Astrocyte of the spinal cord (primary cell): ENCODE measurements at regions not wholly inside any gene's neighbourhood (a gene's known extent, or its start where the extent isn't known, plus 50 kb on each side); places are given as distances from the start of the nearest gene placed in this dataset.

ENCODE experiments used
- DNase-seq: peaks from one replicate; pipeline ENCODE4 v3.0.0; 2011; ENCODE audit warnings: low read depth, low spot score
- H3K4me3 ChIP-seq: 2 replicates; pipeline ENCODE4 v1.5.1; 2011; ENCODE audit warnings: low read depth, mild to moderate bottlenecking, low read length, moderate library complexity
- in situ Hi-C: cut with HindIII; loops from 2 replicates; pipeline ENCODE4 v1.10.0; 2017; ENCODE audit warnings: low sequenced_read_pairs
- TF ChIP-seq, protein P1 (sequence below): IDR thresholded peaks from 2 replicates; pipeline ENCODE4 v1.5.1; 2012; ENCODE audit warnings: low read depth, mild to moderate bottlenecking, low read length, inconsistent platforms

DNA sequence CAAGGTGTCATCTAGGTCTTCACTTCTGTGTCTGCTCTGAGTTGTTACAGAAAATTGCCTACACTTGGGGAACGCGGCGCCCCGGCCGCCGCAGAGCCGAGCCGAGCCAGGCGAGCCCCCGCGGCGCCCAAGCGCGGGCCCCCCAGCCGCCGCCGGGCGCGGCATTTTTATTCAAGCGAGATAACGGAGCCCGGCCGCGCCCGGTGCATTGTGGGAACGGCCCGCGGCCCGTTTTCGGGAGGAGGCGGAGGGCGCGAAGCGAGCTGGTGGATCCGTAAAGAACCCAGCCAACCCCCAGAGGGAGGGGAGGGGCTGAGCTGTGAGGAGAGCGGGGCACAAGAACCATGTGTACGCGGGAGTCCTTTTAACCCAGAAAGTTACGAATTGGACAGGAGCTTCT is 191.8 kb downstream of the FTCDNL1 start:
- peak; percentile 38 for DNase-seq
- H3K4me3 ChIP-seq = peak overlapping the region; percentile 16
- in situ Hi-C loops = no loop called here
- TF ChIP-seq, protein P1, sequence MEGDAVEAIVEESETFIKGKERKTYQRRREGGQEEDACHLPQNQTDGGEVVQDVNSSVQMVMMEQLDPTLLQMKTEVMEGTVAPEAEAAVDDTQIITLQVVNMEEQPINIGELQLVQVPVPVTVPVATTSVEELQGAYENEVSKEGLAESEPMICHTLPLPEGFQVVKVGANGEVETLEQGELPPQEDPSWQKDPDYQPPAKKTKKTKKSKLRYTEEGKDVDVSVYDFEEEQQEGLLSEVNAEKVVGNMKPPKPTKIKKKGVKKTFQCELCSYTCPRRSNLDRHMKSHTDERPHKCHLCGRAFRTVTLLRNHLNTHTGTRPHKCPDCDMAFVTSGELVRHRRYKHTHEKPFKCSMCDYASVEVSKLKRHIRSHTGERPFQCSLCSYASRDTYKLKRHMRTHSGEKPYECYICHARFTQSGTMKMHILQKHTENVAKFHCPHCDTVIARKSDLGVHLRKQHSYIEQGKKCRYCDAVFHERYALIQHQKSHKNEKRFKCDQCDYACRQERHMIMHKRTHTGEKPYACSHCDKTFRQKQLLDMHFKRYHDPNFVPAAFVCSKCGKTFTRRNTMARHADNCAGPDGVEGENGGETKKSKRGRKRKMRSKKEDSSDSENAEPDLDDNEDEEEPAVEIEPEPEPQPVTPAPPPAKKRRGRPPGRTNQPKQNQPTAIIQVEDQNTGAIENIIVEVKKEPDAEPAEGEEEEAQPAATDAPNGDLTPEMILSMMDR = no peak

DNA sequence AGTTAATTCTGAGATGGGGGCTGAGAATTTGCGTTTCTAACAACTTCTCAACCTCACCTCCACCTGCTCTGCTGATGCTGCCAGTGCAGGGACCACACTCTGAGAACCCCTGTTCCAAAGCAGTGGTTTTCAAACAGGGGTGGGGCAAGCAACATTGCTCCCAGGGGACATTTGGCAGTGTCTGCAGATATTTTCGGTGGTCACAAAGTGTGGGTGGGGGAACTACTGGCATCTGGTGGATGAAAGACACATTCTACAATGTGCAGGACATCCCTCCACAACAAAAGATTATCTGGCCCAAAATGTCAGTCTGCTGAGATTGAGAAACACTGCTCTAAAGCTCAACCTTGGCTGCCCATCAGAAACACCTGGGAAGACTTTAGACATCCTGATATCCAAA is 188.7 kb upstream of the SATB2 start:
- in situ Hi-C loops = no loop called here

DNA sequence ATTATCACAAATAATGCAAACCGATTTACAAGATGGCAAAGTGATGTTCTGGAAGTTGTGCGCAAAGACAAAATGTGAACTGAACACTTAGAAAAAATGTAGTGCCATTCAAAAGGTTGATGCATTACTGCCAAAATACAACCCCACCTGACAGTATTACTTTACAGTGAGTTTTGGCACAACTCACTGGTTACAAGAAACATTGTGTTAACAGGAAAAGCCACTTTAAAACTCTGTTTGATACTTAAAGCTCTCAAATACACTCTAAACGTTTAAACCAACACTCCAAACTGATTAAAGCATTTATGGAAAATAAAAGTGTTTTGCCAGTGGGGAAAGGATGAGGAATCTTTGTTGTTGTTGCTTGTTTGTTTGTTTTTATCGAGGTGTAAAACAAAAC is 173.4 kb upstream of the SATB2 start:
- in situ Hi-C loops = no loop called here
- H3K4me3 ChIP-seq = no peak overlapping the region
- TF ChIP-seq, protein P1 = no peak
- no peak for DNase-seq

More for the DNA sequence above, 188.7 kb upstream of the SATB2 start:
- DNase-seq = no peak
- no peak overlapping the region for H3K4me3 ChIP-seq
- TF ChIP-seq, protein P1 = no peak

DNA sequence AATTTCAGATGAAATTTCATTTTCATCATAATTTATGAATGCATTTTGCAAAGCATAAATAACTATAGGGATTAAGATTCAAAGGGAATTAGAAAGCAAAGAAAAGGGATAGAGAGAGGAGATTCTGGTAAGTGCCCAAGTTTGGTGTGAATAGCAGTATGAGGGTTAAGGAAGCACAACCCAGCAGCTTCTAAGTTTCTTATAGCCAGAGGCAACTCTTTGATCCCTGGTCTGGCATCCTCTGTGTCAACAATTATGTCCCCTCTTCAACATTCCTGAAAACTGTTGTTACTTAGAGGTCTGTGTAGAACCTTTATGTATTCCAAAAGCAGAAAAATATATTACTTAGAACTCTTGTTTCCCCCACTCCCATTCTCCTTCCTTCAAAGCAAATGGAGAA is 171.6 kb upstream of the SATB2 start:
- in situ Hi-C loops = no loop called here
- DNase-seq = no peak
- TF ChIP-seq, protein P1 = no peak
- no peak overlapping the region for H3K4me3 ChIP-seq

DNA sequence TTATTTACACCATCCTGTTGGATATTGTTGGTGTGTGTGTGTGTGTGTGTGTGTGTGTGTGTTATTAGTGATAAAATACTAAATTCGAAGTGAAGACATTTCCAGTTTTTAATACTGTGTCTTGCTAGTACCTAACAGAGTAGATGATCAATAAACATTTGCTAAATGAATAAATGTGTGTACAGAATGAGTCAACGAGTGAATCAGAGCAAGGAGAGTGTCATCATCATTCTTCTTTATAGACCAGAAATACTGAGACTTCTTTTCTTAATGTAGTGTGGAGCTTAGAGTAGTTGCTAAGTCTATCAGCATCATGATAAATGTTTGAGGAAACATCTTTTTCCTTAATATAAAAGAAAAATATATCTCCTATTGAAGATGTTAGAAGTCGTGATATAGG is 169.7 kb upstream of the SATB2 start:
- DNase-seq = no peak
- TF ChIP-seq, protein P1 = no peak
- H3K4me3 ChIP-seq = no peak overlapping the region
- in situ Hi-C loops = no loop called here

DNA sequence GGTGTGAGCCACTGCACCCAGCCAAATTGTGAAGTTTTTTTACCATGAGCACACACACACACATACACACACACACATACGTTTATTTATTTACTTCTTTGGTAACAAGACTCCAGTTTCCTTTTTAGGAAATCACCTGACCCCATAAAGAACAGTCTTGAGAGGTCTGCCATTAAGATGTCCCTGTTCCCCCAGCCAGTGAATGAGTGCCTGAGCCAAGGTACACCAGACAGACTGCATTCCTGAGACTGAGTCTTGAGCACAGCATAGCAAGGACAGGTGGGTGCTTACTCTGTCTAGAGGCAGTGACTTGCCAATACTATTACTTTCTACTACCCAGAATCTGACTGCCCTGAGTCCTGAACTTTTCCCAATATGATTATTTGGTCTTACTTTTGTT is 167.2 kb upstream of the SATB2 start:
- TF ChIP-seq, protein P1 = no peak
- H3K4me3 ChIP-seq = no peak overlapping the region
- in situ Hi-C loops = no loop called here
- DNase-seq = no peak
